Aorta (tissue), 5 donors: ENCODE measurements at regions not wholly inside any gene's neighbourhood (a gene's known extent, or its start where the extent isn't known, plus 50 kb on each side); places are given as distances from the start of the nearest gene placed in this dataset.
A peak's percentile ranks its signal among the peaks of the same experiment; 100 is the strongest.

Source experiments
- ATAC-seq: fragments of 200-7000 bp; cut with Tn5 transposase; one replicate; pipeline ENCODE4 v1.9.1; 2022; ENCODE audit warnings: moderate library complexity; ENCODE audit not compliant: low FRiP score
- DNase-seq, 2 donors: peaks; one replicate each; pipeline ENCODE4 v3.0.0-alpha.2; 2020
- H3K27ac ChIP-seq, 2 donors: one replicate each; pipeline ENCODE4 v1.5.1; 2013; ENCODE audit warnings: low read length in 2 of 2, mild to moderate bottlenecking in 2 of 2, moderate library complexity in 2 of 2, control low read depth in 1 of 2, inconsistent platforms in 1 of 2, low read depth in 1 of 2
- H3K27me3 ChIP-seq, 2 donors: one replicate each; pipeline ENCODE4 v1.6.1; 2013; ENCODE audit warnings: control low read depth in 1 of 2, low read length in 1 of 2, mild to moderate bottlenecking in 1 of 2, moderate library complexity in 1 of 2; ENCODE audit not compliant: insufficient read depth in 2 of 2, control insufficient read depth in 1 of 2
- H3K36me3 ChIP-seq, 2 donors: one replicate each; pipeline ENCODE4 v1.6.1; 2013; ENCODE audit warnings: control low read depth in 1 of 2, low read length in 1 of 2, mild to moderate bottlenecking in 1 of 2; ENCODE audit not compliant: insufficient read depth in 2 of 2, control insufficient read depth in 1 of 2
- H3K4me1 ChIP-seq, 2 donors: one replicate each; pipeline ENCODE4 v1.6.1; 2013; ENCODE audit warnings: low read length in 2 of 2, control low read depth in 1 of 2, mild to moderate bottlenecking in 1 of 2, moderate library complexity in 1 of 2; ENCODE audit not compliant: insufficient read depth in 2 of 2, control insufficient read depth in 1 of 2
- H3K4me3 ChIP-seq, 2 donors: one replicate each; pipeline ENCODE4 v1.5.1; 2013; ENCODE audit warnings: low read length in 2 of 2, control low read depth in 1 of 2, mild to moderate bottlenecking in 1 of 2
- H3K9me3 ChIP-seq: one replicate; pipeline ENCODE4 v1.6.1; 2013; ENCODE audit warnings: mild to moderate bottlenecking, low read length; ENCODE audit not compliant: control insufficient read depth
- WGBS, 2 donors: extraction: QIAGEN DNeasy Blood & Tissue Kit; methylation state at CpG; one replicate each; pipeline ENCODE4 v1.1.7; 2013; 5-methylcytosine and 5-hydroxymethylcytosine counted together
- intact Hi-C, 2 donors: fragments of 100-400 bp; cut with DNase I; formaldehyde crosslinking; loops; one replicate each; pipeline versions ENCODE4 v1.14.2 to v1.15.0; 2022
- donor health status: healthy with polysubstance abuse.
- donor health status: Bipolar disorder and iron deficiency.
- donor health status: DM: no; HTN: no; CAD: no.
- donor health status: DM: no; HTN: no; CAD: no.
- donor health status: DM: yes; HTN: yes; CAD: no.

DNA sequence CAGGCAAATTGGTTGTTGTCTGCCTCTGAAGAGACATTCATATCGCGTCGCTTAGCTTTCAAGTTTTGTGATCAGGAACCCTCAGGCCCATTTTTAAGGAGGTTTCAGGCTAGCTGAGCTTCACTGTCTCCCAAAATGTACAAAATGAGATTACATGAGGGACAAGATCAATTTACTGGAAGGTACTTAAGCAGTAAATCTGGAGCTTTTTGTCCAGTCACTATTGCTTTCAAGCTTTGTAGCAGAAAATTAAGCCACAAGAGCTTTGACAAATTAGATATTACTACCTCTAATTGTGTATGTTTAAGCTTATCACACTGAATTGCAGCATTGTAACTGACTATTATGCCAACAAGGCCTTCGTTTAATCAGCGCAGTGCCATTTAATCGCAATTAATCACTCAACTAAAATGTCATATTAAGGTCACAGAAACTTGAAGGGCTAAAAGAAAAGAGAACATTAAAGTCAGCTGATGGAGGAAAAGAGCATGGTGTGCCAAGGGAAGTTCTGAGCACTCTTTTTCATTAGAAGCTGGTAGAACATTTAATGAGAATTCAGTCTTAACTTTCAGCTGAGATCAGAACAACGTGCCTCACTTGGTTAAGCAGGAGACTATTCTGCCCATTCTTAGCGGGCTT is 353.0 kb downstream of the FBXO8 start:
- Histone ChIP-seq H3K27me3 (no peaks in the 10 kb centered on the region), H3K4me3 (no peak overlapping the region), H3K36me3 (no peaks in the 10 kb centered on the region), H3K9me3 (no peaks in the 10 kb centered on the region), H3K27ac (no peak overlapping the region), H3K4me1 (peaks cover 2% of the 10 kb centered on the region in 2 donors)
- DNase-seq (no peak), ATAC-seq (no peak)
- intact Hi-C loops = no loop called here
- 50 to 59% methylated on average over 8 of the region's 8 CpGs for WGBS, 2 donors

DNA sequence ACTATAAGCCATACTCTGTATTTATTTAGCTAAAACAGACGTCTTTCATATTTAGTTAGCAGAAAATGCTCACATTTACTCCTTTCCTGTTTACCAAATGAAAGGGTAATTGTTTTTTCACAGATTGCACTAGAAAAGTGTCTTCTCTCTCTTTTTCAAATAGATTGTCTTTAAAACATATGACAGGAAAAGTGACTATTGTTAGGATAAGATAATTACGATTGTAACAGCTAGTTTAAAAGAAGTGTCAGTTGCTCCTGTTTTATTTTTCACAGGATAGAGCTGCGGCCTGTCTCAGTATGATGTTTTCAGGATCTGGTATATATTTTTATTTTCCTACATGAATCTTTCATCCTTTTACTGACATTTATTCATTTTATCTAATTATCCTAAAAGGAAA is 353.5 kb downstream of the FBXO8 start:
- H3K4me1 ChIP-seq = peaks cover under 1 to 3% of the 10 kb centered on the region in 2 donors
- no peaks in the 10 kb centered on the region for H3K36me3 ChIP-seq
- no peak overlapping the region for H3K4me3 ChIP-seq
- no peak for ATAC-seq
- DNase-seq = no peak
- H3K9me3 ChIP-seq = no peaks in the 10 kb centered on the region
- H3K27ac ChIP-seq = no peak overlapping the region
- 70 to 76% methylated on average over 3 of the region's 3 CpGs for WGBS, 2 donors
- no peaks in the 10 kb centered on the region for H3K27me3 ChIP-seq
- intact Hi-C loops = loop anchor here in 1 of 2 donors (10.0 kb wide), 1 partner anchor 425 kb away; no protein-coding TSS in a partner anchor

DNA sequence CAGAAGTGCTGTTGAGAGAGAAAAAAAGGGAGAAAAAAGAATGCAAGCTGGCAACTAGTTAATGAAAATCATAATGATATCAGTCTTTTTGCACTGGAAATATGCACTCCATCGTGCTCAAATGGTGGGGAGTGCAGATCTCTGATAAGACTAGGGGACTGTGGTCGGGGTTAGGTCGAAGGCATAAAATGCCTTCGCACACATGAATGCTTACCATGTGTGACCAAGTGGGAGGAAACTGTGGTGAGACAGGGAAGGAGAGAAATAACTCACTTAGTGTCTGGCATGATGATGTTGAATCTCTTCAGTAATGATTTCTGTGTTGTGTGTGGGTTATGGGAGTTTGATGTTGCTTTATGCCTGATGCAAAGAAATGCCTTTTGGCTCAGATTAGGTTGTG is 358.9 kb downstream of the FBXO8 start:
- Histone ChIP-seq H3K9me3 (no peaks in the 10 kb centered on the region), H3K27me3 (no peaks in the 10 kb centered on the region), H3K36me3 (no peaks in the 10 kb centered on the region), H3K4me1 (peaks cover 1 to 8% of the 10 kb centered on the region in 2 donors), H3K27ac (peak overlapping the region in 1 of 2 donors; percentile 64), H3K4me3 (no peak overlapping the region)
- 39 to 40% methylated on average over 4 of the region's 4 CpGs for WGBS, 2 donors
- intact Hi-C loops = loop anchor here in 1 of 2 donors (10.0 kb wide), 1 partner anchor 420 kb away; no protein-coding TSS in a partner anchor
- no peak for ATAC-seq
- no peak for DNase-seq

DNA sequence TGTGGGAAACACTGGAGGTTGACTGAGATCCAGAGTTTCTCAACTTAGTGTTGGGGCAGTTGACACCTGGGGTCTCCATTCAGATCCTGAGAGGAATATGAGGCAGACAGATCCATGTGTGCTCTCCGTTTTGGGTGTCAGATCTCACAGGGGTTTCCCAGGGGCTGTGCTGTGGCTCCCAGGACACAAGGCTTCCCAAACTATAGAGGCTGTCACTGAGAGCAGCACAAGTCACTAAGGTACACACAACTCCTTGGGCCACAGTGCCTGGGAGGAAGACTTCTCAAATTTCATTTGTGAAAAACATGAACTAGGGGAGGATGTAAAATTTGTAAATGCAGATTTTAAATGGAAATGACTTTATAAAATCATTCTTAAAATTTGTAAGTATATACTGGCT is 363.6 kb downstream of the FBXO8 start:
- DNase-seq (no peak), ATAC-seq (no peak)
- Histone ChIP-seq H3K4me1 (peaks cover 1 to 4% of the 10 kb centered on the region in 2 donors), H3K27ac (peak overlapping the region; percentile 7 to 22), H3K36me3 (no peaks in the 10 kb centered on the region), H3K9me3 (no peaks in the 10 kb centered on the region), H3K27me3 (no peaks in the 10 kb centered on the region), H3K4me3 (no peak overlapping the region)
- intact Hi-C loops = loop anchor here in 1 of 2 donors (10.0 kb wide), 1 partner anchor 415 kb away; no protein-coding TSS in a partner anchor
- WGBS, 2 donors = 81 to 89% methylated on average over 1 of the region's 1 CpG

DNA sequence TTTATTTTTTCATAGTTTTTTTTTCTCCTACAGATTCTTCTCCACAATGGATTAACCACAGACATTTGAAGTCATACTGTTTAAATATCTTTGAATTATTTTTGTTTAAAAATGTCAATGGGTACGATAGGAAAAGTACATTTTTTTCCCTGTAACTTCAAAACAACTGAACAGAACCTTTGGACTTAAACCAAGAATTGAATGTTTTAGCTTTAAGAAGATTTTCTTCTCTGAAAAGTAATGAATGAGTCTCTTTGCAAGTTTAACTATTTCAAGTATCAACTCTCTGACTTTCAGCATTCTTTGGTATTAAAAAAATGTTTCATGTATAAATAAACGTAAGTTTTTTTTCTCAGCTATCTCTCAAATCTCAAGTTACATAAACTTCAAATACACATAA is 364.3 kb downstream of the FBXO8 start:
- no peak for DNase-seq
- Histone ChIP-seq H3K4me3 (no peak overlapping the region), H3K36me3 (no peaks in the 10 kb centered on the region), H3K27ac (no peak overlapping the region), H3K9me3 (no peaks in the 10 kb centered on the region), H3K4me1 (no peaks in the 10 kb centered on the region), H3K27me3 (no peaks in the 10 kb centered on the region)
- ATAC-seq = no peak
- WGBS, 2 donors = 7 to 14% methylated on average over 2 of the region's 2 CpGs
- intact Hi-C loops = no loop called here

DNA sequence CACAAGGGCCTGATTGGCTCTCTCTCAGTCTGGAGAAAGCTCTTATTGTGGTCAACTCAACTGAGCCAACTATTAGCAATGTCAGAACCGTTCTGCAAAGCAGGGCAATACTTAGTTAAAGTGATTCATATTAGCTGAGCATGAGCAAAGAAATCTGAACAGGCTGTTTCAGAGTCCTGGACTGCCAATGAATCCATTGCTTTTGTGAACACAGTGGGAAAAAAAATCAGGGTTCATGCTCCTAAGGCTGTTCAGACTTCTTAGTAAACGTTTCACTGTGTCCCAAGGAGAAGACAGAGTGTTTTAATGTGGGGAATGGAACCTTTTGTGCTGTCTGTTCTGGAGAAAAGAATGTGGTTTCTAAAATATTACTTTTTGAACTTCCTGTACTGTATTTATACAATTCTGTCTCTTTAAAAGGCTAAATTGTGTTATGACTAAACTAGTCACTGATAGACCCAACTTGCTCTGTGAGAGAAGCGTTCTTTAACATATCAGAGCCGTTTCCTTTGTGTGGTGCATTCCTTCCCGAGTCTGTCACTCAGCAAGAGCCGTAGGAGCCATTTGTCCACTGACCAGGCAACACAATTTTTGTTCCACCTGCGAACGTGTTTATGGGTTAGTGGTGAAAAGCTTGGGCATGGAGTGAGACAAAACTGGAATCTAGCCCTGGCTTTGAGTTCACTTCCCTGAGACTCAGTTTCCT is 366.1 kb downstream of the FBXO8 start:
- peak overlapping the region; percentile 68 to 85 for H3K27ac ChIP-seq
- no peak for DNase-seq
- WGBS, 2 donors = 3 to 5% methylated on average over 8 of the region's 8 CpGs
- intact Hi-C loops = no loop called here
- peak overlapping the region in 1 of 2 donors; percentile 54 for H3K4me3 ChIP-seq
- no peaks in the 10 kb centered on the region for H3K36me3 ChIP-seq
- H3K27me3 ChIP-seq = no peaks in the 10 kb centered on the region
- H3K4me1 ChIP-seq = no peaks in the 10 kb centered on the region
- H3K9me3 ChIP-seq = no peaks in the 10 kb centered on the region
- peak; percentile 61 for ATAC-seq

DNA sequence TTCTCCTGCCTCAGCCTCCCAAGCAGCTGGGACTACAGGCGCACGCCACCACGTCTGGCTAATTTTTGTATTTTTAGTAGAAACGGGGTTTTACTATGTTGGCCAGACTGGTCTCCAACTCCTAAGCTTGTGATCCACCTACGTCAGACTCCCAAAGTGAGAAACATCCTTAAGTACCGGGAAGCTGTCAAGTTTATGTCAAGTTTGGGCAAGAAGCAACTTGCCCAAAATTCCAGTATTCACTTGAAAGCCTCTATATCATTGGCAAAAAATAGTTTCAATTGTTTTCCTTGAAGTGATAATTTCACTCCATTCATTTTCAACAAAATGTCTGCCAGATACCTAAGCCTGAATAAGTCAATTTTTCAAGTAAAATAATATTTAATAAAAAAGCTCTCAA is 370.0 kb downstream of the FBXO8 start:
- WGBS, 2 donors = 93 to 94% methylated on average over 6 of the region's 6 CpGs
- DNase-seq (no peak), ATAC-seq (no peak)
- Histone ChIP-seq H3K4me1 (no peaks in the 10 kb centered on the region), H3K27me3 (no peaks in the 10 kb centered on the region), H3K4me3 (no peak overlapping the region), H3K27ac (no peak overlapping the region), H3K36me3 (no peaks in the 10 kb centered on the region), H3K9me3 (no peaks in the 10 kb centered on the region)
- intact Hi-C loops = no loop called here

DNA sequence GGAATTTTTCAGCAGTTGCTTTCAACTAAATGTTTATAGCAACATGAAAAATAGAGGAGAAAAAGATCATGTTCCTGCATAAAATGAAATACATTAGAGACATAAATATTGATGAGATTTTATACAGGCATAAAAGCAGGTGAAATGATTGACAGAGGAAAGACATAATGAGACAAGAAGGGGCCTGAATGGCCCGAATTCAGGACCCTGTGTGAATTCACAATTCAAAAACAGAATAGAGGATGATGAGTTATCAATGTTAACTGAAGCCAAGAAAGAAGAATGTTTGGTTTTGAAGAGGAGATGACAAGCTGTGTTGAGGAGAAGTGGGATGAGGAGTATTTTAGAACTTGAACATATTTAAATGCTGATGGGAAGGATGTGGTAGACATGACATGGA is 371.1 kb downstream of the FBXO8 start:
- H3K27ac ChIP-seq = no peak overlapping the region
- 94 to 97% methylated on average over 1 of the region's 1 CpG for WGBS, 2 donors
- no peaks in the 10 kb centered on the region for H3K4me1 ChIP-seq
- DNase-seq = no peak
- no peaks in the 10 kb centered on the region for H3K9me3 ChIP-seq
- intact Hi-C loops = no loop called here
- H3K27me3 ChIP-seq = no peaks in the 10 kb centered on the region
- H3K36me3 ChIP-seq = no peaks in the 10 kb centered on the region
- no peak overlapping the region for H3K4me3 ChIP-seq
- no peak for ATAC-seq

DNA sequence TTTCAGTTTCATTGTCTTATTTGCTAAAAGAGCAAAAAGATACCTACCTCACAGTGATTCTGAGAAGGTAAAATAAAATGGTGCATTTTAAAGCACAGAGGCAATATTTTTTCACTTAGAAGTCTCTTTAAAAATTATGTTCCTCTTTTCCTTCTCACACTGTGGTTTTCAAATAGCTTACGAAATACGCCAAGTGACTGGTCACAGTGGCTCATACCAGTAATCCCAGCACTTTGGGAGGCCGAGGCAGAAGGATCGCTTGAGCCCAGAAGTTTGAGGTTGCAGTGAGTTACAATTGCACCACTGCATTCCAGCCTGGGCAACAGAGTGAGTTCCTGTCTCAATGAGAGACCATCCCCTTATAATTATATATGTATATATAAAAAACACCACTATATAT is 372.6 kb downstream of the FBXO8 start:
- Histone ChIP-seq H3K27ac (no peak overlapping the region), H3K36me3 (no peaks in the 10 kb centered on the region), H3K4me1 (no peaks in the 10 kb centered on the region), H3K9me3 (no peaks in the 10 kb centered on the region), H3K4me3 (no peak overlapping the region), H3K27me3 (no peaks in the 10 kb centered on the region)
- intact Hi-C loops = no loop called here
- DNase-seq (no peak), ATAC-seq (no peak)
- 97% methylated on average over 4 of the region's 4 CpGs for WGBS, 2 donors
